Stomach (tissue), 4 donors: ENCODE measurements at regions not wholly inside any gene's neighbourhood (a gene's known extent, or its start where the extent isn't known, plus 50 kb on each side); places are given as distances from the start of the nearest gene placed in this dataset.
A peak's percentile ranks its signal among the peaks of the same experiment; 100 is the strongest.

ENCODE experiments used
- CTCF ChIP-seq, 7 experiments: fragments of 450-650 bp in 4 of 7; fragments of 200-600 bp in 3 of 7; sonication (generic) in 3 of 7; IDR thresholded peaks; one replicate each; pipeline ENCODE4 v1.5.1; 2016 to 2019; ENCODE audit warnings: antibody characterized with exemption in 7 of 7, control low read depth in 2 of 7, mild to moderate bottlenecking in 1 of 7
- EP300 ChIP-seq: sonication (generic); formaldehyde crosslinking; IDR thresholded peaks from one replicate; pipeline ENCODE4 v1.6.1; 2017; ENCODE audit warnings: antibody characterized with exemption
- POLR2A ChIP-seq, 4 donors: fragments of 450-650 bp; IDR thresholded peaks; one replicate each; pipeline ENCODE4 v1.6.1; 2016; ENCODE audit warnings: antibody characterized with exemption in 4 of 4, control low read depth in 2 of 4, mild to moderate bottlenecking in 1 of 4, moderate library complexity in 1 of 4
- POLR2AphosphoS5 ChIP-seq, 3 donors: sonication (generic); formaldehyde crosslinking; IDR thresholded peaks; one replicate each; pipeline ENCODE4 v1.6.1; 2016; ENCODE audit warnings: antibody characterized with exemption in 3 of 3

GRCh38 chr2:120442923-120443571, 97.1 kb downstream of the INHBB start:
- TF ChIP-seq CTCF (IDR thresholded peaks at IDR 0.05) (no peak), POLR2A (IDR thresholded peaks at IDR 0.05) (peak in 2 of 4 donors; percentile 50 to 72), EP300 (no peak), POLR2AphosphoS5 (IDR thresholded peaks at IDR 0.05) (peak in 2 of 3 donors; percentile 81 to 86)
